ENCODE measurements at regions not wholly inside any gene's neighbourhood (a gene's known extent, or its start where the extent isn't known, plus 50 kb on each side); places are given as distances from the start of the nearest gene placed in this dataset.
A peak's percentile ranks its signal among the peaks of the same experiment; 100 is the strongest.

GRCh38 chr2:64356906-64357305, 97.1 kb upstream of the LGALSL start:
- H3K27me3 ChIP-seq: no peaks in the 10 kb centered on the region
- intact Hi-C loops (cut with DNase I; ENCODE audit: low total_unique reads): no loop called here
- 74 to 96% methylated on average over 2 of the region's 2 CpGs for WGBS, 2 donors
- no peaks in the 10 kb centered on the region for H3K36me3 ChIP-seq (ENCODE audit: low read depth, missing control alignments)
- no peak for DNase-seq
- no peak for TF ChIP-seq CTCF (IDR thresholded peaks at IDR 0.05)
- no peak for TF ChIP-seq POLR2A (IDR thresholded peaks at IDR 0.05)
- peaks cover 8% of the 10 kb centered on the region for H3K4me1 ChIP-seq
- no peak overlapping the region for H3K4me3 ChIP-seq
- H3K27ac ChIP-seq: no peak overlapping the region
- no peaks in the 10 kb centered on the region for H3K9me3 ChIP-seq

DNA sequence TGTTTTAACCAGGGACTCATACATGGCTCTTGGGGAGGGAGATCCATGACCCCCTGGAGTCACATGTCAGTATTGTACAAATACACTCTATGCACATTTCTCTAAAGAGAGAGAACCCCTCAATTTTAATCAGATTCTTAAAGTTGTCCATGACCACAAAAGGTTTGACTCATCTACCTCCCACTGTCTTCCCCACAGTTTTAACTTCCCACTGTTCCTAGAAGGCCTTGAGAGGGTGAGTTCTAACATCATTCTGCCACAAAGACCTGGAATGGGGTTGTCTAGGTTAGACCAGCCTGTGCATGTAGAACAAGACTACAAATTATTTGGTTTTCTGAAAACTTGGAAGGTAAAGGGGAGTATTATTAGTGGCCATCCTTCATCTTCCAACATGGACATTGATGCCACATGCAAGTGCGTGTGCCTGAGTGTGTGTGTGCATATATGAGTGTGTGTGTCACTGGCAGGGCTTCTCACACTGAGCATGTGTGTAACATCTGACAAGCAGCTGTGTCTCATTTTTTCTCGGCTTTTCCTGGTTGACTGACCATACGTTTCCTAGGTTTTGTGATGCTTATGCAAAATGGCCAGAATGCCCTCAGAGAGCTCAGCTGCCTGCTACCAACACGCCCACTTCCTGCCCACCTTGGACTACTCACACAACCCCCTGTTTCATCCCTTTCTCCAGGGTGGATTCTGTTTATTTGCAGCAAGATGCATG, 94.6 kb upstream of the LGALSL start:
- TF ChIP-seq POLR2A (IDR thresholded peaks at IDR 0.05) (no peak), CTCF (IDR thresholded peaks at IDR 0.05) (no peak)
- no peaks in the 10 kb centered on the region for H3K9me3 ChIP-seq
- H3K36me3 ChIP-seq (ENCODE audit: low read depth, missing control alignments): no peaks in the 10 kb centered on the region
- 68 to 96% methylated on average over 4 of the region's 4 CpGs for WGBS, 2 donors
- H3K27me3 ChIP-seq: no peaks in the 10 kb centered on the region
- intact Hi-C loops (cut with DNase I; ENCODE audit: low total_unique reads): no loop called here
- peaks cover 8% of the 10 kb centered on the region for H3K4me1 ChIP-seq
- no peak for DNase-seq
- H3K4me3 ChIP-seq: no peak overlapping the region
- no peak overlapping the region for H3K27ac ChIP-seq

DNA sequence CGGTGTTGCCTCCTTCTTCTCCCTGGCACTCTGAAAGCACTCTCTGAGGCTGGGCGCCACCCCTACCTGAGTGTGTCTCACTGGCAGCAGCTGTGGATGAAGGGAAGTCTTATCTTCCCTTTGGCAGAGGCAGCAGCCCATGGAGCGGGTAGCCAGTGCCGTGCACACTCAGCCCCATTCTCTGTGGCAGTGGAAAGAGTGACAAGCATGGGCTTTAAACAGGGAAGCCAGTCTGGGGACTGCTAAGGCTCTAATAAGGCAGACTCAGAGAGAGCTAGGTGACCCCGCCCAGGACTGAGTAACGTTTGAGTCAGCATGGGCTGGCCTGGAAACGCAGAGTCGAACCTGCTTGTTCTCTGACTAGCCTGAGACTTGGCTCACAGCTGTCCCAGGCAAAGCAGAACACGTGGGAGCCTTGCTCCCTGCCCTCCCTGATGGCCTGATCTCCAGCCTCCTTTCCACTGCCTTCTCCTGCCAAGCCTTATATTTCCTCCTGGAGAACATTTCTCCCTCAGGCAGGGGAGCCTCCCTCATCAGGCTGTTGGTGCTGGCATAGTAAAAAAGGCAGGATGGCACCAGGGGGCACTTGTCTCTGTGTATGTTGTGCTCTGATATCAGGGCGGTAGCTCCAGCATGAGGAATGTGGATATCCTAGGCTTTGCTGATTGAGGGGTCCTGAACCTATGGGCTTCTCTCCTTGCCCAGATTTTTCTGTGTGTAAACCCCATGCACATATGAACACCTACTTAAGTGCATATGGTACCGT, 93.9 kb upstream of the LGALSL start:
- WGBS, 2 donors: 47 to 52% methylated on average over 10 to 11 of the region's 11 CpGs

GRCh38 chr2:64361151-64361938, 92.6 kb upstream of the LGALSL start:
- no peak for DNase-seq
- no peak overlapping the region for H3K4me3 ChIP-seq
- no peak overlapping the region for H3K27ac ChIP-seq
- intact Hi-C loops (cut with DNase I; ENCODE audit: low total_unique reads): no loop called here
- no peaks in the 10 kb centered on the region for H3K27me3 ChIP-seq
- H3K36me3 ChIP-seq (ENCODE audit: low read depth, missing control alignments): no peaks in the 10 kb centered on the region
- WGBS, 2 donors: 80 to 87% methylated on average over 11 to 12 of the region's 12 CpGs
- no peaks in the 10 kb centered on the region for H3K9me3 ChIP-seq
- H3K4me1 ChIP-seq: peaks cover 8% of the 10 kb centered on the region
- TF ChIP-seq POLR2A (IDR thresholded peaks at IDR 0.05): no peak
- TF ChIP-seq CTCF (IDR thresholded peaks at IDR 0.05): no peak

More for the DNA sequence above, 93.9 kb upstream of the LGALSL start:
- Histone ChIP-seq H3K36me3 (ENCODE audit: low read depth, missing control alignments) (no peaks in the 10 kb centered on the region), H3K27ac (no peak overlapping the region), H3K9me3 (no peaks in the 10 kb centered on the region), H3K4me1 (peaks cover 8% of the 10 kb centered on the region), H3K27me3 (no peaks in the 10 kb centered on the region), H3K4me3 (no peak overlapping the region)
- intact Hi-C loops (cut with DNase I; ENCODE audit: low total_unique reads): no loop called here
- no peak for TF ChIP-seq POLR2A (IDR thresholded peaks at IDR 0.05)
- TF ChIP-seq CTCF (IDR thresholded peaks at IDR 0.05): no peak
- peak; percentile 63 for DNase-seq
